GM18870 (cell line): ENCODE measurements at regions not wholly inside any gene's neighbourhood (a gene's known extent, or its start where the extent isn't known, plus 50 kb on each side); places are given as distances from the start of the nearest gene placed in this dataset.
"Not testable (repeated sequence)": the region's sequence is repeated elsewhere in the genome, so short reads cannot be mapped to it uniquely, and the experiment has no call there.

Source experiments
- ATAC-seq: cut with Tn5 transposase; IDR thresholded peaks from one replicate; pipeline ENCODE4 v1.9.1; 2021; ENCODE audit warnings: moderate library complexity; ENCODE audit not compliant: unreplicated experiment

DNA sequence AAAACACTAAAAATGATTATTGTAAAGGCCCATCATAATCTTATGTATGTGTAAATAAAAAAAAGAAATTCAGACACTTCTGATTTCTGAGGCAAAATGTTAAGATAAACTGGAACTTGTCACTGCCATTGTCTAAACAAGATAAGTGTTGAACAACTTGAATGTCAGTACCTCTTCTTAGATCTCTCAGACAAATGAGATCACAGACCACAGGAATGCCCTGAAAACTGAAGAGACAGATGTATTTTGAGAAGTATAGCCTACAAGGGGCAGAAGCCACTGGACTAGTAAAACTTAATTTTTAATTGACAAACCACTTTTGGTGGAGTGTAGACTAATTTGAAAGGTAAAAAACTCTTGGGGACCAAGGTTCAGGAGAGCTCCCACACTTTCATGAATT lies 375.5 kb upstream of the SLITRK5 start:
- ATAC-seq: no peak

DNA sequence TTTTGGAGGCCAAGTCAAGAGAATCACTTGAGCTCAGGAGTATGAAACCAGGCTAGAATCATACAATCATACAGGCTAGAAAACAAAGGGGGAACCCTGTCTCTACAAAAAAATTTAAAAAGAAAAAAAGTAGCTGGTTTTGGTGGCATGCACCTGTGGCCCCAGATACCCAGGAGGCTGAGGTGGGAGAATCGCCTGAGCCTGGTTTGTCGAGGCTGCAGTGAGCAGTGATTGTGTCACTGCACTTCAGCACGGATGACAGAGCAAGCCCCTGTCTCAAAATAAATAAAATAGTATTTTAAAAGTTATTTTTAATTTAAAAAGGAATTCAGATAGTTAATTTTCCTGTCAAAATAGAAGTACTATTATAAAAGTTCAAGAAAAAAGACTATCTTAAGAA lies 369.1 kb upstream of the SLITRK5 start:
- ATAC-seq: no peak

GRCh38 chr13:87302931-87303330 lies 368.2 kb upstream of the SLITRK5 start:
- ATAC-seq: no peak

- no peak for ATAC-seq
These were observed 360.0 kb upstream of the SLITRK5 start for GRCh38 chr13:87311165-87311564.

DNA sequence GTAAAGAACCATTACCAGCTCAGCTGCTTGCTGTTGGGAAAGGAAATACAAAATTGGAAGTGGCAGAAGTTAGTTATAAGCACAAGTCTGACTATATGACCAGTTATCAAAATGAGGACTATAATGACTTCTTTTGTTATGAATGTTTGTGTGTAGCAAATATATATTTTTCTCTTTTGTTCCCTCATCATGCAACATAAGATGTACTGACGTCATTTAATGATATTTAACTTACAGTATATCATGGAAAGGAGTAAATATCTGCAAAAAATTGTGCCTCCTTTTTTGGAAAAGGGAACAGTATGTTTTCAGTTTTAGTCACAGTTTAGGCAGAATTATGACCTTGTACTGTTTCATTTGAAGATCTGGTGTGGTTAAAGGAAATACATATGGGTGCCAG lies 356.3 kb upstream of the SLITRK5 start:
- no peak for ATAC-seq

DNA sequence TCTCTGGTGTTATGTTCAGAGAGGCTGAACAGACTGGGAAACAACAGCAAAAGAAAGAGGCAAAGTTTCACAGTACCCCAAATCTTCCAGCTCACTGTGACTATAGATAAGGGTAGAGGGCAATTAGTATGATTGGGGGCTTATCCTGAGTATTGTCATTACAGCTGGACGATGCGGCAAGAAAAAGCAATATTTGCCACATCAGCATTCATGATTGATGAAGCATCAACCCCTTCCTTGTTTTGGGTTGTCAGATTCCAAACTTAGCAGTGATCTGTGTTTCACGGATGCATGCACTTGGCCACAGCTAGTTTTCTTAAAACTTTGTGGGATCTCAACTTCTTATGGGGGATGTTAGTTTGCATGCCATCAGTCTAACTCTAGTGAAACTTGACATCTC lies 348.8 kb upstream of the SLITRK5 start:
- no peak for ATAC-seq

- no peak for ATAC-seq
These were observed 346.6 kb upstream of the SLITRK5 start for GRCh38 chr13:87324558-87324957.

GRCh38 chr13:87331178-87331577 lies 340.0 kb upstream of the SLITRK5 start:
- no peak for ATAC-seq

- no peak for ATAC-seq
These were observed 337.6 kb upstream of the SLITRK5 start for GRCh38 chr13:87333599-87333998.

- no peak for ATAC-seq
These were observed 337.0 kb upstream of the SLITRK5 start for GRCh38 chr13:87334176-87334575.

DNA sequence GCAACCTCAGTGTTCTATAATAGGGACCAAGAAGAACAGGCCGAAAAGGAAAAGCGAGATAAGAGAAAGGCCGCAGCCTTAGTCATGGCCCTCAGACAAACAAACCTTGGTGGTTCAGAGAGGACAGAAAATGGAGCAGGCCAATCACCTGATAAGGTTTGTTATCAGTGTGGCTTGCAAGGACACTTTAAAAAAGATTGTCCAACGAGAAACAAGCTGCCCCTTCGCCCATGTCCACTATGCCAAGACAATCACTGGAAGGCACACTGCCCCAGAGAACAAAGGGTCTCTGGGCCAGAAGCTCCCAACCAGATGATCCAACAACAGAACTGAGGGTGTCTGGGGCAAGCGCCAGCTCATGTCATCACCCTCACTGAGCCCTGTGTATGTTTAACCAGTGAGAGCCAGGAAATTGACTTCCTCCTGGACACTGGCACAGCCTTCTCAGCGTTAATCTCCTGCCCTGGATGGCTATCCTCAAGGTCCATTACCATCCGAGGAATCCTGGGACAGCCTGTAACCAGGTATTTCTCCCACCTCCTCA lies 334.8 kb upstream of the SLITRK5 start:
- ATAC-seq: not testable (repeated sequence)

- ATAC-seq: no peak
These were observed 327.0 kb upstream of the SLITRK5 start for GRCh38 chr13:87344176-87344575.

GRCh38 chr13:87355451-87355850 lies 315.7 kb upstream of the SLITRK5 start:
- ATAC-seq: no peak

GRCh38 chr13:87356314-87356713 lies 314.9 kb upstream of the SLITRK5 start:
- no peak for ATAC-seq

GRCh38 chr13:87358319-87358718 lies 312.9 kb upstream of the SLITRK5 start:
- no peak for ATAC-seq

- ATAC-seq: no peak
These were observed 310.0 kb upstream of the SLITRK5 start for GRCh38 chr13:87361216-87361615.

- no peak for ATAC-seq
These were observed 302.5 kb upstream of the SLITRK5 start for GRCh38 chr13:87368639-87369038.

- no peak for ATAC-seq
These were observed 295.1 kb upstream of the SLITRK5 start for GRCh38 chr13:87376081-87376480.

- no peak for ATAC-seq
These were observed 287.1 kb upstream of the SLITRK5 start for GRCh38 chr13:87384099-87384498.

- no peak for ATAC-seq
These were observed 277.8 kb upstream of the SLITRK5 start for GRCh38 chr13:87393358-87393757.

DNA sequence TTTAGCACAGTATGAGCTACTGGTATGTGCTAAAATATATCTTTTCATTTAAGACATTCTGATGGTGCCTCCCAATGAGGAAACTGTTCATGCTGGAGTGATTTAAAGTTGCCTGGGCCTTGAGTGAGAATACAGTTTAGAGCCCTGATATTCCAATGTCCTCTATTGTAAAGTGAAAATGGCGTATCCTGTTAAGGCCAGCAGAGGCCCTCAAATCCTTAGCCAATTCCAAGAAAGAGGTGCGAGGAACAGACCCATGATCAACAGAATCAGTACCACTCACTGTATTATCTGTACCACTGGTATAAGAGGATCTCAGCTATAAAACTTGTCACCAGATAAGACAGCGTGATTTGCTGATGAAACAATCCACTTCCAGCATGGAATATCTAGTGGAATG lies 273.1 kb upstream of the SLITRK5 start:
- ATAC-seq: no peak

DNA sequence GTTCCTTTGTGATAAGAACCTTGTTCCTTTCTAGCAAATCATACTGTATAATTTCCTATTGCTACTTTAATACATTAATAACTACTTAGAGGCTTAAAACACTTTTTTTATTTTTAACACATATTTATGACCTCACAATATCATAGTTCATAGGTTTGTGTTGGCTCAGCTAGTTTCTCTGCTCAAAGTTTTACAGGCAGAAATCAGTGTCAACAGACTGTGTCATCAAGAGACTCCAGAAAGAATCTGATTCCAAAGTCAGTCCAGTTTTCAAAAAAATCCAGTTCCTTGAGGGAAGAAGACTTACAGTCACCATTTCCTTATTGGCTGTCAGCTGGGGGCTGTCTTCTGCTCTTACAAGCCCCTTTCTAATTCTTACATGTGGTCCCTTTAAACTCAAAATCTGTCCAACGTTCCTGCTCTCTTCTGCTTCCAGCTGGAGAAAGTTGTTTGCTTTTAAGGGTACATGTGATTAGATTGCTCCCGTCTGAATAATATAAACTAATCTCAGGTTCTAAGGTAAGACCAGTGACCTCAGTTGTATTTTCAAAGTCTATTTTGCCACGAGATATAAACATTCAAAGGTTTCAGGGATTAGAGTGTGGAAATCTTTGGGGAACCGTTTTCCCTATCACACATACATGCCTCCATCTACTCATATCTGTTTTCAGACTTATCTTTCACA lies 267.3 kb upstream of the SLITRK5 start:
- no peak for ATAC-seq

DNA sequence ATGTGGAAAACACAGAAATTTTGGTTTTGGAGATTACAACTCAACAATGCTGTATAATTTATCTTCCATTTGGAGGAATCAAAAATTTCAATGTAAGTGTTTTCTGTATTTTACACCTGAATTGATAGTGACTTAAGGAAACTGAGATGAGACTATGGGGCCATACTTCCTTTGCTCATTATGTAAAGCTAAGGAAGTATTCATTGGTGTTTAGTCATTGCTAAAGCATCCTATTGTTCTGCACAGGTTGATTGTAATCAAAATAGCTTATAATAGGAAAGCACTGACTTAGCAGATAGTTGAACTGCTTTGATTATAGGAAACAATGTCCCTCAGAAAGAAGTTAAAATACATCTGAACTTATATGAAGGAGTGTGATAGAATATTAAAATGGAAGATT lies 244.4 kb upstream of the SLITRK5 start:
- no peak for ATAC-seq
